Chondrocyte (in vitro differentiated cells): ENCODE measurements at regions not wholly inside any gene's neighbourhood (a gene's known extent, or its start where the extent isn't known, plus 50 kb on each side); places are given as distances from the start of the nearest gene placed in this dataset.

Source experiments
- DNase-seq: peaks from one replicate; pipeline ENCODE4 v3.0.0; 2021; ENCODE audit warnings: mixed read lengths, low spot score
- H3K27ac Mint-ChIP-seq: one replicate; pipeline ENCODE4 v1.8.0; 2021; ENCODE audit warnings: mild to moderate bottlenecking, moderate library complexity, mixed read lengths; ENCODE audit not compliant: unreplicated experiment
- H3K27me3 Mint-ChIP-seq: 2 replicates; pipeline ENCODE4 v1.8.0; 2021; ENCODE audit warnings: low read depth, mixed read lengths
- H3K36me3 Mint-ChIP-seq: 2 replicates; pipeline ENCODE4 v1.8.0; 2021; ENCODE audit warnings: low read depth, mixed read lengths
- H3K4me1 Mint-ChIP-seq: 2 replicates; pipeline ENCODE4 v1.8.0; 2021; ENCODE audit warnings: low read depth, mild to moderate bottlenecking, mixed read lengths
- H3K4me3 Mint-ChIP-seq: one replicate; pipeline ENCODE4 v1.8.0; 2021; ENCODE audit warnings: mild to moderate bottlenecking, moderate library complexity, mixed read lengths; ENCODE audit not compliant: unreplicated experiment
- H3K9me3 Mint-ChIP-seq: 2 replicates; pipeline ENCODE4 v1.8.0; 2021; ENCODE audit warnings: low read depth, mixed read lengths
- CTCF ChIP-seq: fragments of 200-600 bp; sonication (generic); IDR thresholded peaks from 2 replicates; pipeline ENCODE4 v1.5.0; 2021; ENCODE audit warnings: antibody characterized with exemption, mild to moderate bottlenecking, moderate library complexity

DNA sequence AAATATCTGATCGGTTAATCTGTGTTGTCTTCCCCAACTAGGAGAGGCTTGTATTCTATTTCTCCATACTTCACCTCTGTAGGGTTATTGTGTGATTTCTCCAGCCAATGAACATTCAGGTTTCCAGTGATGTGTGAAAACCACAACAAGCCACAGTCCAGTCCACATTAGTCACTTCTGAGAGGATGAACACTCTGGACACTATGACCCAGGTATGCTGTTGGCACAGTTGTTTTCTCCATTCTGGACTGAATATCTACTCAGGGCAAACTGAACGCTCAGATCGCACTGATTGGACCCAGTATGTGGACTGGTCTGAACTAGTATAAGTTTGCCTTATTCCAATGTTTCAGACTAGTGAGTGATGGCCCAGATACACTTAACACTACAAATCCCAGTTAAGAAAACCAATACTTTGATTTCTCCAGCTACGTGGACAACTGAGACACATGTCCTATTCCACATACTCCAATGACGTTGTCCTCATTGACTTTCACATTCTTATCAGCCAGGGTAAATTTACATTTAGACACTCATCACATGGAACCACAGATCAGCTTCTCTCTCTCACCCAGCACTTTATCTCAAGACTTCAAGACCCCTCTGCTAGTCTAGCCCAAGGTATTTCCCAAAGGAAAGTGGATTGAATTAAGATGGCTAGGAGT, 587.4 kb upstream of the SGO1 start:
- no peaks in the 10 kb centered on the region for H3K9me3 Mint-ChIP-seq
- no peak for DNase-seq
- H3K4me3 Mint-ChIP-seq, result no peak overlapping the region
- no peaks in the 10 kb centered on the region for H3K27me3 Mint-ChIP-seq
- no peaks in the 10 kb centered on the region for H3K36me3 Mint-ChIP-seq
- no peaks in the 10 kb centered on the region for H3K4me1 Mint-ChIP-seq
- TF ChIP-seq CTCF, result no peak
- no peak overlapping the region for H3K27ac Mint-ChIP-seq

GRCh38 chr3:20772869-20773268, 586.9 kb upstream of the SGO1 start:
- H3K27ac Mint-ChIP-seq, result no peak overlapping the region
- no peak for DNase-seq
- H3K36me3 Mint-ChIP-seq, result no peaks in the 10 kb centered on the region
- H3K27me3 Mint-ChIP-seq, result no peaks in the 10 kb centered on the region
- H3K4me3 Mint-ChIP-seq, result no peak overlapping the region
- H3K4me1 Mint-ChIP-seq, result no peaks in the 10 kb centered on the region
- TF ChIP-seq CTCF, result no peak
- H3K9me3 Mint-ChIP-seq, result no peaks in the 10 kb centered on the region

DNA sequence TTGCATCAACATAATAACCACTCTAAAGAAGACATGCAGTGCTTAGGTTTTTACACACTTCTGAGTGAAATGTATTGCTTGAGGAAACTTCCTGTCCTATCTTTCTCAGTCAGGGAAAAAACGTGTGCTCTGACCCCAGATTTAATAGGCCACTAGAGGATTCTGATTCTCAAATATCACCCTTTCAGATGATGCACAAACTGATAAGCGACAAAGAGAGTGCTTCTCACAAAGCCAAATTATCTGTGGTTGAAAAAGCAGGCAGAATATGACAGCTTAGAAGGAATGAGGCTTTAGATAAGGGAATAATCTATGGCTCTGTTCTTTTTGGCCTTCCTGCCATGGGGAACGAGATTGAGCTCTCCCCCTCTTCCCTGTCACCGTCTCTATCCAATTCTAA, 583.4 kb upstream of the SGO1 start:
- Mint-ChIP-seq H3K4me1 (no peaks in the 10 kb centered on the region), H3K36me3 (no peaks in the 10 kb centered on the region), H3K27me3 (no peaks in the 10 kb centered on the region), H3K4me3 (no peak overlapping the region), H3K27ac (no peak overlapping the region), H3K9me3 (no peaks in the 10 kb centered on the region)
- no peak for DNase-seq
- TF ChIP-seq CTCF, result no peak

DNA sequence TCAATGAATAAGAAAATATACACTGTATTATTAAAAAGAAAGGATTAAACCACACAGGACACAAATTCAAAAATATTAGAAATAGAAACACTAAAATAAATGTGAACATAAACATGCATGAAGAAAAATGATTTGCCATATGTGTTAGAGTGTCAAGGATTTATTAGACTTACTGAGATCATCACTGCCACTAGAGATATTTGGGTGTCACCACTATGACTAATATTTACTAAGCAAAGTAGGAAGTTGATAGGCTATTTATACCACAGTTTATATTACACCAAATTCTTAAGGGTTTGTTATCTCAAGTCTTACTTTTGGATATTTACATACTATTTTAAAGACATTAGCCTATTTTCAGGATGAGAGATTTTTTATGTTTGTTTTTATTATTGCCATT, 575.0 kb upstream of the SGO1 start:
- no peak for DNase-seq
- Mint-ChIP-seq H3K27me3 (no peaks in the 10 kb centered on the region), H3K36me3 (no peaks in the 10 kb centered on the region), H3K4me3 (no peak overlapping the region), H3K4me1 (no peaks in the 10 kb centered on the region), H3K27ac (no peak overlapping the region), H3K9me3 (no peaks in the 10 kb centered on the region)
- TF ChIP-seq CTCF, result no peak

GRCh38 chr3:20752416-20752815, 566.4 kb upstream of the SGO1 start:
- peaks cover 9% of the 10 kb centered on the region for H3K9me3 Mint-ChIP-seq
- no peaks in the 10 kb centered on the region for H3K27me3 Mint-ChIP-seq
- H3K4me3 Mint-ChIP-seq, result no peak overlapping the region
- H3K4me1 Mint-ChIP-seq, result peaks cover 3% of the 10 kb centered on the region
- no peaks in the 10 kb centered on the region for H3K36me3 Mint-ChIP-seq
- no peak overlapping the region for H3K27ac Mint-ChIP-seq
- TF ChIP-seq CTCF, result no peak
- DNase-seq, result no peak
